HEK293 (cell line): ENCODE measurements at regions not wholly inside any gene's neighbourhood (a gene's known extent, or its start where the extent isn't known, plus 50 kb on each side); places are given as distances from the start of the nearest gene placed in this dataset.

Source experiments
- CTCF ChIP-seq: fragments of 450-650 bp; formaldehyde crosslinking; IDR thresholded peaks from 2 replicates; pipeline ENCODE4 v1.5.1; 2016; ENCODE audit warnings: missing biosample characterization, missing genetic modification characterization
- SP2 ChIP-seq: fragments of 450-650 bp; formaldehyde crosslinking; IDR thresholded peaks from 2 replicates; pipeline ENCODE4 v1.5.1; 2016; ENCODE audit warnings: missing biosample characterization, missing genetic modification characterization
- ZNF138 ChIP-seq: fragments of 450-650 bp; formaldehyde crosslinking; IDR thresholded peaks from 2 replicates; pipeline ENCODE4 v1.5.1; 2016; ENCODE audit warnings: missing biosample characterization, missing genetic modification characterization, borderline replicate concordance
- ZNF274 ChIP-seq, 2 experiments: fragments of 200-500 bp in 1 of 2; fragments of 450-650 bp in 1 of 2; sonication (Bioruptor generic) in 1 of 2; formaldehyde crosslinking in 1 of 2; IDR thresholded peaks; 2 replicates each; pipeline versions ENCODE4 v1.5.1 to v1.6.1; 2014 to 2016; ENCODE audit warnings: borderline replicate concordance in 1 of 2, inconsistent platforms in 1 of 2, low read length in 1 of 2, missing biosample characterization in 1 of 2, missing genetic modification characterization in 1 of 2
- ZNF398 ChIP-seq: fragments of 450-650 bp; formaldehyde crosslinking; IDR thresholded peaks from 2 replicates; pipeline ENCODE4 v1.5.1; 2017; ENCODE audit warnings: missing biosample characterization, missing genetic modification characterization
- ZNF501 ChIP-seq: fragments of 450-650 bp; formaldehyde crosslinking; IDR thresholded peaks from 2 replicates; pipeline ENCODE4 v1.5.1; 2016; ENCODE audit warnings: missing biosample characterization, missing genetic modification characterization
- ZNF530 ChIP-seq: fragments of 450-650 bp; formaldehyde crosslinking; IDR thresholded peaks from 2 replicates; pipeline ENCODE4 v1.5.1; 2016; ENCODE audit warnings: low read depth, missing biosample characterization, missing genetic modification characterization
- ZNF639 ChIP-seq: fragments of 450-650 bp; formaldehyde crosslinking; IDR thresholded peaks from 2 replicates; pipeline ENCODE4 v1.5.1; 2016; ENCODE audit warnings: missing biosample characterization, missing genetic modification characterization
- ZNF677 ChIP-seq: fragments of 450-650 bp; IDR thresholded peaks from 2 replicates; pipeline ENCODE4 v1.5.0; 2018; ENCODE audit warnings: missing biosample characterization, mild to moderate bottlenecking, missing genetic modification characterization, moderate library complexity

DNA sequence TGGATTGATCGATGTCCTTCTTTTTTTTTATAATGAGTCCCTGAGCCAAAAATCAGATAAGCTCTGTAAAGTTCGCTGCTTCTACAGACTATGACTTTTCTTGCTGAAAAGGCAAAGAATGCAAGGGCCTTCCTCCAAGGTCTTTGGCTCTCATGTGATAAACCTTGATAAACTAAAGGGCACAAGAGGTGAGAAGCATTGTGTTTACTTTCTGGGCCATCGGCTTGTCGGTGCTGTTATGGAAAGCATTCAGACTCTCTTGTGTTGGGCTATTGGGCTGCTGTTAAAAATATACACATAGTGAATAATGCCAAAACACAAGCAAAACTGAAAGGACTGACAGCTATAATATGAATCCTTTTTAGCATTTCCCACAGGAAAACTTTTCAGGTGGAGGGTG lies 472.4 kb upstream of the SPHKAP start:
- no peak for TF ChIP-seq ZNF501
- no peak for TF ChIP-seq CTCF
- no peak for TF ChIP-seq ZNF677 (tag by site-specific recombination)
- no peak for TF ChIP-seq ZNF274 (IDR thresholded peaks at IDR 0.05; ENCODE audit: low read length)
- no peak for TF ChIP-seq ZNF274 (tag by site-specific recombination; IDR thresholded peaks at IDR 0.05; ENCODE audit: borderline replicate concordance)
- no peak for TF ChIP-seq SP2
- TF ChIP-seq ZNF639 (tag by site-specific recombination), result no peak
- TF ChIP-seq ZNF138 (tag by site-specific recombination), result no peak
- TF ChIP-seq ZNF530 (tag by site-specific recombination), result no peak
- no peak for TF ChIP-seq ZNF398
